Keratinocyte (primary cell): ENCODE measurements at regions not wholly inside any gene's neighbourhood (a gene's known extent, or its start where the extent isn't known, plus 50 kb on each side); places are given as distances from the start of the nearest gene placed in this dataset.

Experiments
- DNase-seq: peaks from one replicate; pipeline ENCODE4 v3.0.0-alpha.2; 2011; ENCODE audit warnings: low read depth, missing footprints, low spot score
- FAIRE-seq: peaks from 2 replicates; lab custom pipeline; 2011; peaks lifted over from hg19 to GRCh38; lab: Jason Lieb, UNC
- H2AFZ ChIP-seq: 2 replicates; pipeline ENCODE4 v1.6.0; 2012; ENCODE audit warnings: low read length, control low read depth, inconsistent platforms; ENCODE audit not compliant: control insufficient read depth
- H3K27ac ChIP-seq: 2 replicates; pipeline ENCODE4 v1.5.1; 2011; ENCODE audit warnings: low read length; ENCODE audit not compliant: control insufficient read depth, insufficient read depth
- H3K27me3 ChIP-seq: 3 replicates; pipeline ENCODE4 v1.6.0; 2011; ENCODE audit warnings: low read length; ENCODE audit not compliant: control insufficient read depth, insufficient read depth; ENCODE audit errors: extremely low read depth
- H3K36me3 ChIP-seq, 2 experiments: 2 replicates in 1 of 2; 3 replicates in 1 of 2; pipeline ENCODE4 v1.5.1; 2011; ENCODE audit warnings: low read length in 2 of 2, mild to moderate bottlenecking in 1 of 2; ENCODE audit not compliant: control insufficient read depth in 2 of 2, insufficient read depth in 2 of 2; ENCODE audit errors: extremely low read depth in 1 of 2
- H3K4me1 ChIP-seq: 3 replicates; pipeline ENCODE4 v1.5.1; 2011; ENCODE audit warnings: low read length; ENCODE audit not compliant: control insufficient read depth, insufficient read depth; ENCODE audit errors: extremely low read depth
- H3K4me2 ChIP-seq: 3 replicates; pipeline ENCODE4 v1.6.0; 2011; ENCODE audit warnings: low read depth, low read length; ENCODE audit not compliant: control insufficient read depth, insufficient read depth; ENCODE audit errors: extremely low read depth
- H3K4me3 ChIP-seq, 3 experiments: fragments of 200-600 bp in 1 of 3; sonication (generic) in 1 of 3; 2 replicates in 2 of 3; 3 replicates in 1 of 3; pipeline ENCODE4 v1.5.1; 2011 to 2016; ENCODE audit warnings: low read length in 3 of 3, mild to moderate bottlenecking in 3 of 3, control low read depth in 2 of 3, inconsistent platforms in 1 of 3, low read depth in 1 of 3, mixed read lengths in 1 of 3, mixed run types in 1 of 3, moderate library complexity in 1 of 3; ENCODE audit not compliant: control insufficient read depth in 2 of 3, insufficient read depth in 2 of 3; ENCODE audit errors: extremely low read depth in 1 of 3
- H3K79me2 ChIP-seq: 2 replicates; pipeline ENCODE4 v1.6.0; 2012; ENCODE audit warnings: low read length; ENCODE audit not compliant: control insufficient read depth, insufficient read depth
- H3K9ac ChIP-seq: 3 replicates; pipeline ENCODE4 v1.6.0; 2011; ENCODE audit warnings: low read length; ENCODE audit not compliant: control insufficient read depth, insufficient read depth; ENCODE audit errors: extremely low read depth
- H3K9me1 ChIP-seq: 3 replicates; pipeline ENCODE4 v1.6.0; 2011; ENCODE audit warnings: low read length; ENCODE audit not compliant: control insufficient read depth, insufficient read depth; ENCODE audit errors: extremely low read depth
- H3K9me3 ChIP-seq: 2 replicates; pipeline ENCODE4 v1.5.1; 2012; ENCODE audit warnings: low read depth, low read length; ENCODE audit not compliant: control insufficient read depth
- H4K20me1 ChIP-seq: 3 replicates; pipeline ENCODE4 v1.6.0; 2011; ENCODE audit warnings: low read length; ENCODE audit not compliant: control insufficient read depth, insufficient read depth; ENCODE audit errors: extremely low read depth
- EZH2 ChIP-seq: IDR thresholded peaks from one replicate; pipeline ENCODE4 v1.6.1; 2012; ENCODE audit warnings: inconsistent platforms, mild to moderate bottlenecking, low read length, moderate library complexity
- dilution Hi-C: fragments of 300-500 bp; cut with MboI; formaldehyde crosslinking; loops from one replicate; pipeline ENCODE4 v1.7.0; 2020; ENCODE audit warnings: low sequenced_read_pairs; ENCODE audit not compliant: extremely low pct_ligation_motif_present
- TF ChIP-seq, protein P1 (sequence below), 3 experiments: IDR thresholded peaks in 1 of 3; conservative IDR thresholded peaks in 1 of 3; optimal IDR thresholded peaks in 1 of 3; 2 replicates in 2 of 3; 3 replicates in 1 of 3; pipeline versions ENCODE3 to v1.5.1; 2011; ENCODE audit warnings: low read length in 3 of 3, mild to moderate bottlenecking in 3 of 3, moderate library complexity in 2 of 3, control low read depth in 1 of 3, inconsistent platforms in 1 of 3; ENCODE audit not compliant: insufficient read depth in 2 of 3; ENCODE audit errors: extremely low read depth in 1 of 3

- H3K79me2 ChIP-seq, result no peaks in the 10 kb centered on the region
- H3K36me3 ChIP-seq, result no peaks in the 10 kb centered on the region
- no peaks in the 10 kb centered on the region for H4K20me1 ChIP-seq
- H3K27ac ChIP-seq, result no peak overlapping the region
- H3K9ac ChIP-seq, result no peak overlapping the region
- no peaks in the 10 kb centered on the region for H3K9me3 ChIP-seq
- no peak for TF ChIP-seq EZH2
- TF ChIP-seq, protein P1, sequence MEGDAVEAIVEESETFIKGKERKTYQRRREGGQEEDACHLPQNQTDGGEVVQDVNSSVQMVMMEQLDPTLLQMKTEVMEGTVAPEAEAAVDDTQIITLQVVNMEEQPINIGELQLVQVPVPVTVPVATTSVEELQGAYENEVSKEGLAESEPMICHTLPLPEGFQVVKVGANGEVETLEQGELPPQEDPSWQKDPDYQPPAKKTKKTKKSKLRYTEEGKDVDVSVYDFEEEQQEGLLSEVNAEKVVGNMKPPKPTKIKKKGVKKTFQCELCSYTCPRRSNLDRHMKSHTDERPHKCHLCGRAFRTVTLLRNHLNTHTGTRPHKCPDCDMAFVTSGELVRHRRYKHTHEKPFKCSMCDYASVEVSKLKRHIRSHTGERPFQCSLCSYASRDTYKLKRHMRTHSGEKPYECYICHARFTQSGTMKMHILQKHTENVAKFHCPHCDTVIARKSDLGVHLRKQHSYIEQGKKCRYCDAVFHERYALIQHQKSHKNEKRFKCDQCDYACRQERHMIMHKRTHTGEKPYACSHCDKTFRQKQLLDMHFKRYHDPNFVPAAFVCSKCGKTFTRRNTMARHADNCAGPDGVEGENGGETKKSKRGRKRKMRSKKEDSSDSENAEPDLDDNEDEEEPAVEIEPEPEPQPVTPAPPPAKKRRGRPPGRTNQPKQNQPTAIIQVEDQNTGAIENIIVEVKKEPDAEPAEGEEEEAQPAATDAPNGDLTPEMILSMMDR (optimal IDR thresholded peaks at IDR 0.05 in 1 of 3, IDR thresholded peaks at IDR 0.05 in 1 of 3, conservative IDR thresholded peaks at IDR 0.05 in 1 of 3; ENCODE audit: extremely low read depth in 1 of 3, insufficient read depth in 2 of 3, low read length in 3 of 3), result no peak
- no peaks in the 10 kb centered on the region for H3K9me1 ChIP-seq
- no peak for FAIRE-seq
- H3K4me3 ChIP-seq, result no peak overlapping the region
- no peak overlapping the region for H2AFZ ChIP-seq
- DNase-seq, result no peak
- dilution Hi-C loops, result no loop called here
- no peaks in the 10 kb centered on the region for H3K4me1 ChIP-seq
- no peak overlapping the region for H3K4me2 ChIP-seq
- H3K27me3 ChIP-seq, result no peaks in the 10 kb centered on the region
Observed at GRCh38 chr11:69560141-69560790, 78.8 kb downstream of the LINC01488 start.

DNA sequence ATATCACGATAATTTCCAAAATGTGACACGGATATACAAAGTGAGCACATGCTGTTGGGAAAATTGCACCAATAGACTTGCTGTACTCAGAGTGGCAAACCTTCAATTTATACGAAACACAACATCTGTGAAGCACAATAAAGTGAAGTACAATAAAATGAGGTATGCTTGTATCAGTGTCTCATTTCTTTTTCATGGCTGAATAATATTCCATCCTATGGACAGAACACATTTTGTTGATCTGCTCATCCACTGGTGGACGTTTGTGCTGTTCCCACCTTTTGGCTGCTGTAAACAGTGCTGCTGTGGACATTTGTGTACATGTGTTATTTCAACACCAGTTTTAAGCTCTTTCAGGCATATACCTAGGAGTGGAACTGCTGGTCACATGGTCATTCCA is 78.7 kb upstream of the CCND1 start:
- TF ChIP-seq EZH2, result no peak
- TF ChIP-seq, protein P1 (optimal IDR thresholded peaks at IDR 0.05 in 1 of 3, IDR thresholded peaks at IDR 0.05 in 1 of 3, conservative IDR thresholded peaks at IDR 0.05 in 1 of 3; ENCODE audit: extremely low read depth in 1 of 3, insufficient read depth in 2 of 3, low read length in 3 of 3), result no peak

More for the DNA sequence above, 78.7 kb upstream of the CCND1 start:
- H3K4me1 ChIP-seq, result no peaks in the 10 kb centered on the region
- FAIRE-seq (no peak), DNase-seq (no peak)
- H3K4me2 ChIP-seq, result no peak overlapping the region
- H3K9me1 ChIP-seq, result no peaks in the 10 kb centered on the region
- H3K9ac ChIP-seq, result no peak overlapping the region
- no peaks in the 10 kb centered on the region for H3K79me2 ChIP-seq
- H3K27ac ChIP-seq, result no peak overlapping the region
- H3K27me3 ChIP-seq, result no peaks in the 10 kb centered on the region
- no peak overlapping the region for H2AFZ ChIP-seq
- H3K36me3 ChIP-seq, result no peaks in the 10 kb centered on the region
- no peak overlapping the region for H3K4me3 ChIP-seq
- no peaks in the 10 kb centered on the region for H3K9me3 ChIP-seq
- H4K20me1 ChIP-seq, result no peaks in the 10 kb centered on the region
- dilution Hi-C loops, result no loop called here
